ENCODE measurements at regions not wholly inside any gene's neighbourhood (a gene's known extent, or its start where the extent isn't known, plus 50 kb on each side); places are given as distances from the start of the nearest gene placed in this dataset.

DNA sequence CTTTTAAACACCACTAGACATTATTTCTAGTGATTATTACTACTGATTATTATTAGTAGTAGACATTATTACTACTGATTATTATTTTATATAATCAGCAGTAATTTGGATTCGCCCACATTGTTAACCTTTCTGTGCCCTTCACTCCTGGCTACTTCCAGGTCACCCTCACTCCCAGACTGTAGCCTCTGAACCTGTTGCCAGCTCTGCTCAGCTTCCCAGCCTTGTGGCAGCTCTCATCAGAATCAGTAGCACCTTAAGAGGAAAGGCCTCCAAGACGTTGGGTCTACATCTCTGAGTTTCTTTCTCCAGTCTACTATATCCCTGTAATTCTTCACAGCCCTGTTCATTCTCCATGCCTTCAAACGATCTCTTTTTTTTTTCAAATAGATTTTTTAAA lies 137.0 kb downstream of the KATNIP start:
- no peak for DNase-seq

DNA sequence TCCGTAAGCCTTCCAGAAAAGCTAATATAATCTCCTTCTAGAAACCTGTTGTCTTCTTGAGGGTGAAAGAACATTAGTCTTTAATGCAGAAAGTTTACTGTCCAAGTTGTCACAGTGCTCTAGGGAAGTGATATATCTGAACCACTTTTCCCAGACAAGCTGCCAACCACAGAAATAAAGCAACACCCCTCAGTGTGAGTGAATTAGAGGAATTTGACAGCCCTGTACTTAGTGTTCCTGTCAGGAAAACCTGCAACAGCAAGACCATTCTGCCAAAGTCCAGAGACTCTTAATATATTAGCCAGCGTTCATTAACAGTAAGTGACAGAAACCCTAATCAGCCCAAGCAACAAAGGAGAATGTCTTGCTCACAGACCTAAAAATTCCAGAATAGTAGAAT lies 137.7 kb downstream of the KATNIP start:
- no peak for DNase-seq

DNA sequence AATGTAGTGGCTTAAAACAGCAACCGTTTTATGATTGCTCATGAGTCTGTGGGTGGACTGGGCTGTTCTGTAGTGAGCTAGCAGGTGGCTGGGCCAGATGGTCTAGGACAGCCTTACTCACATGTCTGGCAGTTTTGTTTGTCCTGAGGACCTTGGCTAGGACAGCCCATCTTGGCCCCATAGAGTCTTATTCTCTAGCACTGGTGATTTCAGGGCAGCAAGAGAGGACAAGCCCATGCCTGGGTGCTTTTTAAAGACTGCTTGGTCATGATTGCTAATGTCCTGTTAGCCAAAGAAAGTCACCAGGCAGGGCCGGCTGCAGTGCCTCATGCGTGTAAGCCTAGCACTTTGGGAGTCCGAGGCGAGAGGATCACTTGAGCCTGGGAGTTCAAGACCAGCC lies 139.8 kb downstream of the KATNIP start:
- no peak for DNase-seq

DNA sequence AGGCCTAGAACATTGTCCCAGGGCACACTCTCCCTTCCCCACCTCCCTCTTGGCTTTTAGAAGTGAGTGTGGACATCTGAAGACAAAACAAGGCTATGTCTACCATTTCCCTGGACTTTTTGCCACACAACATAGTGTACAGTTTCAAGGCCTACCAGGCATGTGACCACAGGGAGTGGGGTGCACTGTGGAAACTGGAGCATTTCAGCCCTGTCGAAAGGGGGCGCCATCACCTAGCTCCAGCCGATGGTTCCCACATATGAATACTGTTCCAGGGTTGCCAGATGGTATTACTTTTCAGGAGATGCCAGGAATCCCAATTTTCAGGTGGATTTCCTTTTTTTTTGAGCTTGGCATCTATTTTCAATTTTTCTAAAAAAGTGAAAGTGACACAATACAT lies 140.7 kb downstream of the KATNIP start:
- peak; percentile 20 for DNase-seq

DNA sequence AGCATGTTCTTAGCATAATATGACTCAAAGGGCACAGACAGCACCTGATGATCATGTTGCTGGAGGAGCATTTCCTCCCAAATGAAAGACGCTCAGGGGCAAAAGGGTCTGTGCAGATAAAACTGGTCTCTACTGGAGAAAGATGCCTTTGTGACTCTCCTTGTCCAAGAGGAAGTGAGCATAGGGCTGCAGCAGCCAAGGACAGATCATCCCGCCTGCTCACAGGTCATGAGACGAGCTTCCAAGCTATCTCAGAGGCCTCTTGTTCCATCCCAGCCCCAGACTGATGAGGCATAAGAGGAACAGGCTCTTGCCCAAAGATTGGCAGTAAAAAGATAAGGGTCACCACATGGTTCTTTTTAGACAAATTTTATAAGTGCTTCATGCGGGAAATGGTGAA lies 141.8 kb downstream of the KATNIP start:
- DNase-seq: no peak

DNA sequence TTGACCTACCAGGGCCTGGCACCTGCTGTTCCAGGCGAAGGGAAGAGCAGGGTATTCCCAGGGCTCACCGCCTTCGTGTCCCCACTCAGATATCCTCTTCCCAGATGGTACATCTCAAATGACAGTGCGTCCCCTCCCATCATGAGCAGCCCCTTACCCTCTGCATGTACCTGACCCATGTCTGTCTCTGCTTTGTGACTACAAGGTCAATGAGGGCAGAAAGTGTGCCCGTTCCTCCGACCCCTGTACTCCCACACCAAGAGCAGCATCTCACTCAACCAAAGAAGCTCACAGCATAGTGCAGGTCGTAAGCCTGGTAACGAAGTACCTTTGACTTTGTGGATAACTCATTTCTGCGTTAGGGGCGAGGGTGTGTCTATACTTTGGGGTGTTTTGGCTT lies 142.6 kb downstream of the KATNIP start:
- DNase-seq: no peak

DNA sequence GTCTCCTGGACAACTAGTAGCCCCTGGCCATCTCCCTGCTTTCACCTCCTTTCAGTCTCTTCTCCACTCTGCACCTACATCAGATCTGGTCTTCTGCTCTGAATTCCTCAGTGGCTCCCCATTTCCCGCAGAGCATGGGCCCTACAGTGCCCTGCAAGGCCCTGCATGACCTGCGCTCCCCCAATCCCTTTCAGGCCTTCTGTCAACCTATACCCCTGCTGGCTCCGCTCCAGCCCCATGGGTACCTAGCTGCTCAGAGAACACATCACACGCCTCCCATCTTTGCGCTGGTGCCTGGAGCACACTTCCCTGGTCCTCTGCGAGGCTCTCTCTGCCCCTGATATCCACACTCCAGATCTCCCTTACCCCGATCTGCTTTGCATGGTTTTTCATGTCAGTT lies 145.2 kb downstream of the KATNIP start:
- no peak for DNase-seq

DNA sequence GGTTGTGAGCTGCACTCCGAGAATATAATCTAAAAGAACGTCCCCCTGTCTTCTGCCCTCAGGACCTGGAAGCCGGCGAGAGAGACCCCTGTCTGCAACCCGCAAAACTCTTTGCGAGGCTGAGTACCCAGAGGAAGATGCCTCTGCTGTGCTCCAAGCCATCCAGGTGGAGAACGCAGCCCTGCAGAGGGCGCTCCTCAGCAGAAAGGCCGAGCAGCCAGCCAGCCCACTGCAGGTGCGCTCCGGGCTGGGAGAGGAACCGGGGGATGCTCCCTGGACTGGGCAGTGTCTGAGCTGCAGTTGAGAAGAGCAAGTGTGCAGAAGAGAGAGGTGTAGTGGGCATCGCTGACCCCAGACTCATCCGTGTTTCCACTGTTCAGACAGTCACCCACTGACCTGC lies 148.3 kb downstream of the KATNIP start:
- DNase-seq: no peak

DNA sequence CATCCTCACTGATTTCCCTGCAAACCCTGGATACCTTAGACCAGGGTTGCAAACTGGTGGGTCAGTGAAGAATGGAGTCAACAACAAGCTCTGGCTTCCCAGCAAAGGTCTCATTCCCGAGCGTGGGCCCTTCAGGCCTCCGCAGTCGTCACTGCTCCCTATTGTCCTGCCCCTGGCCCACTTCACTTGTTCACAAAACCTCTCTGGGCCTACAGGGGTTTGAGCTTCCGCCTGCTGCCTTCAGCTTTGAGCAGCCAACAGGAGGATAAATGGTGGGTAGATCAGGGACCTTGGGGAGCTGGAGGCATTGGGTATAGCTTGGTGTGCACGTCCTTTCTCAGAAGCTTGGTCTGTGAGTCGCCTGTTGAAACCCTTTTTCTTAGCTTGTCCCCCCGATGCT lies 148.8 kb downstream of the KATNIP start:
- DNase-seq: no peak

DNA sequence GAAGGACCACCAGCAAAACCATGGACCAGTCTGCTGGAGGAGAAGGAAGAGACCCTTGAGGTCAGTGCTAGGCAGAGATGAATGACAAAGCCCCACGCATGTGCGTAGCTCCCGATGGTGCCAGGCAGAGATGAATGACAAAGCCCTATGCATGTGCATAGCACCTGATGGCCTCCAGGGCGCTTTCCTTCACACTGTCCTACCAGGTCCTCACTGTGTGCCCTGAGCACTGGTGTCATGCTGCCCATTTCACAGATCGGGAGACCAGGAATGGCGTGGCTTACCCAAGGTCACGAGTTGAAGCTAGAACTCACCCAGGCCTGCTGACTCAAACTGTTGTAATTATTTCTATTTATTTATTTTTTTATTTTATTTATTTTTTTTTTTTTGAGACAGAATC lies 149.6 kb downstream of the KATNIP start:
- no peak for DNase-seq

DNA sequence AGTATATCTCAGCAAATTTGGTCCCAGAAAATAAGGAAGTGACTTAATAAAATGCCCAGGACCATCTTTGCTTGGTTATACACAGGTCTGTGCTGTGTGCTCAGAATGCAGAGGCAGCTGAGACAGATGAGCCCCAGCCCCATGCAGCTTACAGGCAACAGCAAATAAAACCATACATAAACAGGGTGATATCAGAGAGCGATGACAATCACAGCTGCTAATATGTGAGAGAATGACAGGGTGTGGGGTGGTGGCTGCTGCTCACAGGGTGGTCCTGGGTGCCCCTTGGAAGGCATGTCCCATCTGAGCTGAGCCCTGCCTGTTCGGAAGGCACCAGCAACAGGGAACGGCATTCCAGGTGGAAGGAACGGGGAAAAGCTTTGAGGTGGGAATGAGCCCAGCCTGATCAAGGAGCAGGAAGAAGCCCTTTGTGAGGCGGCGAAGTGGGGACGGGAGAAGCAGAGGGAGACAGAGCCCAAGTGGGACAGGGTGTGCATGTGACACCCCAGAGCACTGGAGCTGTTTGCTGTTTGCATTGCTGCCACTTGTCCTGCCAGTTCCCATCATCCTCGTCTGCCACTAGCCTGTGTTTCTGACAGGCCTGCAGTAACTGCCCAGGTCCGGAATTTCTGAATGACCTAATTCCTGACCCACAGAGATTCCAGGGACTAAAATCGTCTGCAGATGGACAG lies 150.5 kb downstream of the KATNIP start:
- DNase-seq: no peak

DNA sequence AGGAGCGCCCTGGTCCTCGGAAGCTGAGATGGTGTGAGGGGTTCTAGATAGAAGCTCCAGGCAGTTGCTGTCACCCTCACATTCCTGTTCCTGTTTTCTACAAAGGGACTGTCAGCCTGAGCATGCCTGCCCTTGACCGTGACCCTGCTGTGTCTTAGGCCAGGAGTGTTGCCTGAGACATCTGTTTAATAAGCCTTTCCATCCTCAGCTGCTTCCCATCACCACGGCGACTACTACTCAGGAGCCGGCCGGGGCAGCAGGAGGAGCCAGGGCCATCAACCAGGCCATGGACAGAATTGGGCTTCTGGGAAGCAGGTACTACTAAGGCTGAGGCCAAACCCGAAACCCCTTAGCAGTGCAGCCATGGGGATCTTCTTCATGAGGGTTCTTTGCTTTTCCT lies 151.4 kb downstream of the KATNIP start:
- no peak for DNase-seq

DNA sequence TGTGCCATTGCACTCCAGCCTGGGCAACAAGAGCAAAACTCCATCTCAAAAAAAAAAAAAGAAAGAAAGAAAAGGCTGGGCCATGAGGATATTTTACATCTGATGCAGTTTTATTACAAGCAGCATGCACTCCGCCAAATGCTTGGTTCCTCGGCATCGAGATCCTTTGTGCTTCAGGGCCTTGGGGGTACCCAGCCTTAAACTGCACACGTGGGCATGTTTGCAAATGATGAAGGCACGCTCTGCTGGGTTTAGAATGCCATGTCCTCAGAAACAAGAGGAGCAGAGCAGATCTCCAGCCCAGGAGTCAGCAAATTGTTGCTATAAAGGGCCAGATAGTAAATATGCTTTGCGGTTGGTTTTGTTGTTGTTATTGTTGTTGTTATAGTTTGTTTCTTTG lies 153.2 kb downstream of the KATNIP start:
- no peak for DNase-seq

DNA sequence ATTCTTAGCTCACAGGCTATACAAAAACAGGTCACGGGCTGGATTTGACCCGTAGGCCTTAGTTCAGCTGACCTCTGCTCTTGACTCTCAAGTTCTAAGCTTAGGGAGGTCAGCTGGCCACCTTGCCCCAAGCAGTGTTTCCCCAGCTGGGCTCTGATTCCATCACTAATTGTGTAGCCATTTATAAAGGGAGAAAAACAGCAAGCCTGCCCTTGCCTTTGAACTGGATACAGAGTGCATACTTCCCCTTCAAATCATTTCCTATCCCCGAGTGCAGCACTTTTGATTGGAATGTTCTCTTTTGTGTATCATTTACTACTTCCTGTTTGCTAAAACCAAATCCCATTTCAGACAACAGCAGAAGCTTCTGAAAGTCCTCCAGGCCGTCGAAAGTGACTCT lies 153.6 kb downstream of the KATNIP start:
- DNase-seq: no peak

DNA sequence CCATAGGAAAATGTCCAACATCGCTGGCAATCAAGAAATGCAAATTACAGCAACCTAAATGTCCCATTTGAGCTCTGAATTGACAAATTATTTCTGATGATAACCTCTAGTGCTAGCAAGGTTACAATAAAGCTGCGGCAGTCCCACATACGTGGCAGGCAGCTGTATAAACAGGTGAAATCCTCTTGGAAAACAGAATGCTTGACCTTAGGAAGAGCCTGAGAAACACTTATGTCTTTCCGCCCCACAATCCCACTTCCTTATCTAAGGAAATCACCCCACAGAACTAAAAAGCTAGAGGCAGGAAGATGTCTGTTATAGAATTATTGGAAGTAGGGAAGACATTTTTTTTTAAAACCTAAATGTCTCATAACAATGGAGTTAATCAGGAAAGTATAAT lies 154.3 kb downstream of the KATNIP start:
- DNase-seq: peak; percentile 64

DNA sequence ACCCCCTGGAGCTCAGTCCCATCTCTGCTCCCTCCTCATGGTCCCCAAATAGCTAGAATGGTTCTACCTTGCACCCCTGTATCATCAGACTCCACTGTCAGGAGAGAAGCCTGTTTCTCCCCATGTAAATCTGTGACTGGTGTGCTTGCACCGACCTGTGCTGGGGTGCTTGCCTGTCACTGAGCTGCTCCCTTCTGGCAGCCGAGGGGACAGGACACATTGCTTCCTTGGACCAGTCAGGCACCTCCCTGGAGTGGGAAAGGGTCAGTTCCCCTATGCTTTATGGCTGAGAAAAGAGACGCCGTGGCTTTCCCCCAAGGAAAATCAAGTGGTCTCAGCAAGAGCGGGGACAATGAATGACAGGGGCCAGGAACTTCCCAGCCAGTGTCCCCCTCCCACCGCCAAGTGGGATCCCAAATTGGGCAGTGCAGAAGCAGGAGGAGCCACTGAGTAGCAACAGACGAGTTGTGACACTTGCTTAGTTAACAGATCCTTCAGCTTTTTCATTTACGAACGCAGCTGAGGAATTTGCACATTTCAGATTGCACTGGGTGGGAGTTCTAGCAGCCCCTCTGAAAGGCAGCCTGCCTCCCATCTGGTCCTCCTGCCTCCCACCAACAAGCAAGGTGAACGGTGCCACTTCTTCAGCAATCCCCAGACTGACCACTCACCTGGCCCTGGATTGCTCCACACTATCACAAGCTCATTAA lies 156.4 kb downstream of the KATNIP start:
- DNase-seq: no peak

DNA sequence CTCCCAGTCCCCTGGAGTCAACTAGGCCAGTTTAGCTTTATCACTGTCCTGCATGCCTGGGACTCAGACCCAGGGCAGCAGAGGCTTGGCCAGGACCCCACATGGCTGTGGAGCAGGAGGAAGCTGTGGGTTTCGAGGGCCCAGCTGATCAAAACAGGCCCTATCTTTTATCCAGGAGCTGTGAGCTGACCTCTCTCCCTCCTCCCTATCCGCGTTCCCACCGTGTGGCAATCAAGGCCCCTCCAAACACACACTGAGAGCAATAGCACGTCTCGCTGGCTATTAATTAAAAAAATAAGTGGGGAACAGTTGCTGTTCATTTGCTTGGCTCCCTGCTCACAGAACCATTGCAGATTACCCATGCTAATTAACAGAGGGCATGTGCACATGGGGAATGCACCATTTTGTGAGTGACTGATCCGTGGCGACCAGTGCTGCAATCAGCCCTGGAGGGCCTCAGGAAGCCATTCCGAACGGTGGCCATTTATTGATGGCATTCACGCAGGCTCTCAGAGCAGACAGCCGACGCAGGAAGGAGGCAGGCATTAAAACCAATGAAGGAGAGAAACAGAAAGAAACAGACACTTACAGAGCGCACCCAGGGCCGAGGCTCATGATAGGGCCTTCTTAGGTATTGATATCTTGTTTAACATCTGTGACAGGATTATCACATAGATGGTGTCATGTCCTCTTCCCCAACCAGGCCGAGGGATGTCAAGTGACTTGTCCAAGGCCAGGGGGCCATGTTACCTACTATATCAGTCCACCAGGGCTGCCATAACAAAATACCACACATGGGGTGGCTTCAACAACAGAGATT lies 157.1 kb downstream of the KATNIP start:
- DNase-seq: no peak

DNA sequence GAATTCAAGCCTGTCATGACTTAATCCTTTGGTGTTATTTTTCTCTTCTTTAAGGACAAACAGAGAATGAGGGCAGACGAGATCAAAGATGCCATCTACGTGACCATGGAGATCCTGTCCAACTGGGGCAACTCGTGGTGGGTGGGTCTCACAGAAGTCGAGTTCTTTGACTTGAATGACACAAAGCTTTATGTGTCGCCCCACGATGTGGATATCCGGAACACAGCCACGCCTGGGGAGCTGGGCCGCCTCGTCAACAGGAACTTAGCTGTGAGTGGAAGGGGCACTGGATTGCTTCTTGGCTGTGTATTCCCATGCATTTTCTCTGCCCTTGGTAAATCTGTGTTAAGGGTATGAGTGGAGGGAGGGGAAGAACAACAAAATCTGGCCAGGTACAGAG lies 158.7 kb downstream of the KATNIP start:
- DNase-seq: no peak

DNA sequence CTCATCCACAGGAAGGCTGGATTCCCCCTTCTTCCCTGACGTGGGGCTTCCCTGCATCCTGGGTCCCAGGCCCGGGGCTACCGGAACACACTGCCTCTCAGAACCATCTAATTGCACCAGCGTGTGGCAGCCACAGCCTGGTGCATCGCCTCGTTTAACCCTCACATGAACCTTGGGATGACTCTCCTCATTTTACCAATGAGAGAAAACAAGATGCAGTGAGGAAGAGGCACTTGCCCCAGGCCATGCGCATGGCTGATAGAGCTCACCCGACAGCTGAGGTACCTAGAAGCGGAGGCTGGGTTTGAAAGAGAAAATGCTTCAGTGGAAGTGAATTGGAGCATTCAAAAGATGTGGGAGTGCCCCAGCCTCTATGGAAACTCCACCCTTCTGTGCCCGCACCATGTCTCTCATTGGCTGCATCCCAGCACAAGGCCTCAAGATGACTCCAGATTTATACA lies 162.3 kb downstream of the KATNIP start:
- DNase-seq: no peak

DNA sequence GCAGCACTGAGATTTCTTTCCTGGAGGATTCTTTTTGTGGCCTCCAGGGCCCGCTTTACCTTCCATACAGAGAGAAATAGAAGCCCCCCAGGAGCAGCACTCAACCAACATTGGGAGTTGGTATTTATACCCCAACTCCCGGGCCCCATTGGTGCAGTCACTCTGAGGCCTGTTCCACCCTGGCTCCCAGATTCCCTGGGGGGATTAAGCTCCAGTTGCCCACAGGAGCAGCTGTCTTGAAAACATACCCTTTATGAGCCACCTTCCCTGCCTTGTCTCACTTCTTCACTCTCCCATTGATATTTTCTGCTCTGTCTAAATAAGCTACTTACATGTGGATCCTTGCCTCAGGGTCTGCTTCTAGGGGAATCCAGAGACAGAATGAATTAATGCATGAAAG lies 167.8 kb downstream of the KATNIP start:
- DNase-seq: no peak

DNA sequence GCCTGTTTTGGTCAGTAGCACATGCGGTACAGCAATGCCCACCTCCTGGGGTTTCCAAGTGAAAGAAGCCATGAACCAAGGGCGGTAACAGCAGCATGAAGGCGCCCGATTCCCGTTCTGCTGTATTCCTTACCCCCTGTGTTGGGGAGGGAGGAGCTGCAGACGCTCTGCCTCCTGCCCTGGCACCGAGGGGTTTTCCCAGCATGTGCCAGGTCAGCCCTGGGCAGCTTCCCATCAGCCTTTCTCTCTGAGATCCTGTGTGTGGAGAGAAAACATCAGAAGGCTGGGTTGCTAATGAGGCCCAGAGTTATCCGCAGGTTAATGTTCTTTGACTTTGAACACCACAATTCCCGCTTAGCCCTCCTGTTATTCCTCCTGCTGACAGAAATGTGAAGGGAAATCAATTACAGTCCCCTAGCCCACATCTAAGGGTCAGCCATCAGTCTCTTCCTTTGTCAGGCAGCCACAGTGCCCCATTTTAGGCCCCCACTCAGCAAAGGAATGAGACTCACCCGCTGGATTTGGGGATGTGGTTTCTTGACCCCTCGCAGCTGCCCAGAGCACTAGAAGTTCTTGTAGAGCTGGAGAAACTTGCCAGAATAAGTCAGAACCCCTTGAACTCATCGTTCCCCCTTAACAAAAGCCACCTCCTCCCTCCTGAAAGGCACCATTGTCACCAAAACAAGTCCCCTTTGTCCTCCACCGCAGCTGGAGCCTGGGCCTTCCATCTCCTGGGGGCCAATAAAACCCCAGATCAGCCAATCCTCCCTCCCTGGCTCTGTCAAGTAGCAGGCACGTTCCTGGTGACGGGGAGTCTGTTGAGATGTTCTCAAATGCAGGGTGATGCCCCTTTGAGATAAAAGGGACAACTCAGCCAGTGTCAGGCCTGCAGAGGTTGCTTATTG lies 168.5 kb downstream of the KATNIP start:
- no peak for DNase-seq

DNA sequence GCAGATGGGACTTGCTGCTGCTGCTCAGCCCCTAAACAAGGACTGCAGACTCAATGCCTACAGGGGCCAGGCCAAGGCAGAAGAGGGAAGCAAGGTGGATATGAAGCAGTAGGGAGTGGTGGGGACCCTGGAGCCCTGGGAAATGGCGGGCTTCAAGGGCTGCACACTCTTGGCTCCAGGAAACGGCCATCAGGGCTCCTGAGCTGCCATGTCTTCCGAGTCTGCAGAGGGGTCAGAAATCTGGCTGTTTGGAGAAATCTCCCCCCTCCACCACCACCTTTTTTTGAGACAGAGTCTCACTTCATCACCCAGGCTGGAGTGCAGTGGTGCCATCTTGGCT lies 169.1 kb downstream of the KATNIP start:
- no peak for DNase-seq

Data from NCI-H510A treated with DMSO at 0.1 percent for 48 hours (cell line).